Epithelial cell of esophagus (primary cell): ENCODE measurements at regions not wholly inside any gene's neighbourhood (a gene's known extent, or its start where the extent isn't known, plus 50 kb on each side); places are given as distances from the start of the nearest gene placed in this dataset.
"Not testable (repeated sequence)": the region's sequence is repeated elsewhere in the genome, so short reads cannot be mapped to it uniquely, and the experiment has no call there.

Source experiments
- DNase-seq: peaks from one replicate; pipeline ENCODE4 v3.0.0; 2010; ENCODE audit warnings: low read depth
- H3K4me3 ChIP-seq: 2 replicates; pipeline ENCODE4 v1.5.1; 2011; ENCODE audit warnings: mild to moderate bottlenecking, low read length, control low read depth
- TF ChIP-seq, protein P1 (sequence below): IDR thresholded peaks from 2 replicates; pipeline ENCODE4 v1.5.1; 2011; ENCODE audit warnings: low read depth, mild to moderate bottlenecking, low read length, control low read depth, inconsistent platforms; ENCODE audit not compliant: insufficient read depth; ENCODE audit errors: missing control alignments

DNA sequence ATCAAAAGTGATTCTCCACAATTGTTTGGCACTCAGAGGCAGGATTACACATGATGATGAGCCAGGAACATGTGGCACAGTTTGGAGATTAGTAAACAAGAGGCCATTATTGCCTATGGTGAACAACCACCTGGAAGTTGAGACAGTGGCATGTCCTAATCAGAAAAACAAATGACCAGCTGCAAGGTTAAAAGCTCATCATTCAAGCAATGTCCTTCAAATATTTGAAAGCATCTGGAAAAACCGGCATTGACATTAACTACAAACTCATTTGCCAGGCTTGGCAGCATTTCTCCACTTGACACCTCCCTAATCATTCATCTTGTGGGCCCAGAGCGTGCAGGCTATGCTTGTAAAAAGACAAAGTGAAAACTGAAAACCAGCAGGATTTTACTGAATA lies 80.6 kb upstream of the MEGF10 start:
- TF ChIP-seq, protein P1, sequence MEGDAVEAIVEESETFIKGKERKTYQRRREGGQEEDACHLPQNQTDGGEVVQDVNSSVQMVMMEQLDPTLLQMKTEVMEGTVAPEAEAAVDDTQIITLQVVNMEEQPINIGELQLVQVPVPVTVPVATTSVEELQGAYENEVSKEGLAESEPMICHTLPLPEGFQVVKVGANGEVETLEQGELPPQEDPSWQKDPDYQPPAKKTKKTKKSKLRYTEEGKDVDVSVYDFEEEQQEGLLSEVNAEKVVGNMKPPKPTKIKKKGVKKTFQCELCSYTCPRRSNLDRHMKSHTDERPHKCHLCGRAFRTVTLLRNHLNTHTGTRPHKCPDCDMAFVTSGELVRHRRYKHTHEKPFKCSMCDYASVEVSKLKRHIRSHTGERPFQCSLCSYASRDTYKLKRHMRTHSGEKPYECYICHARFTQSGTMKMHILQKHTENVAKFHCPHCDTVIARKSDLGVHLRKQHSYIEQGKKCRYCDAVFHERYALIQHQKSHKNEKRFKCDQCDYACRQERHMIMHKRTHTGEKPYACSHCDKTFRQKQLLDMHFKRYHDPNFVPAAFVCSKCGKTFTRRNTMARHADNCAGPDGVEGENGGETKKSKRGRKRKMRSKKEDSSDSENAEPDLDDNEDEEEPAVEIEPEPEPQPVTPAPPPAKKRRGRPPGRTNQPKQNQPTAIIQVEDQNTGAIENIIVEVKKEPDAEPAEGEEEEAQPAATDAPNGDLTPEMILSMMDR, result no peak
- H3K4me3 ChIP-seq, result no peak overlapping the region
- DNase-seq, result peak; percentile 38

DNA sequence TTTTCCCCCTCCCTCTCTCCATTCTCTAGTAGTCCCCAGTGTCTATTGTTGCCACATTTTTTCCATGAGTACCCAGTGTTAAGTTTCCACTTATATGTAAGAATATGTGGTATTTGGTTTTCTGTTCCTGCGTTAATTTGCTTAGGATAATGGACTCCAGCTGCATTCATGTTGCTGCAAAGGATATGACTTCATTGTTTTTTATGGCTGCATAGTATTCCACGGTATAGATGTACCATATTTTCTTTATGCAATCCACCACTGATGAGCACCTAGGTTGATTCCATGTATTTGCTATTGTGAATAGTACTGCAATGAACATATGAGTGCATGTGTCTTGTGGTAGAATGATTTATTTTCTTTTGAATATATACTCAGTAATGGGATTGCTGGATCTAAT lies 77.4 kb upstream of the MEGF10 start:
- DNase-seq, result no peak
- TF ChIP-seq, protein P1, result no peak
- H3K4me3 ChIP-seq, result no peak overlapping the region

DNA sequence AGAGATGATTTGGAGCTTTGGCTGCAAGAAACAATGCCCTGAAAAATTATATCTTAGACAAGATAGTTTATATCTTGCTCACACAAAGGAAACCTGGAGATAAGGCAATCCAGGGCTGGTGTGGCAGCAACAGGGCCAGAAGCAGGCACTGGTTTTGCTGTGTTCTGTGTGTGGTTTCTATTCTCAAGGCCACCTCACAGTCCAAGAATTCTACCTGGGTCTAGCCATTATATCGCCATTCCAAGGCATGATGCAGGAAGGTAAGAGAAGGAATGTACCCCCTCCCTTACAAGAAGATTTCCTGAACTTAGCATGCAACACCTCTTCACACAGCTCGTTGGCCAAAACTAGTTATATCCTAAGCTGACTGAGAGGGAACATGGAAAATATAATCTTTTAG lies 74.5 kb upstream of the MEGF10 start:
- TF ChIP-seq, protein P1, result no peak
- H3K4me3 ChIP-seq, result no peak overlapping the region
- DNase-seq, result no peak

DNA sequence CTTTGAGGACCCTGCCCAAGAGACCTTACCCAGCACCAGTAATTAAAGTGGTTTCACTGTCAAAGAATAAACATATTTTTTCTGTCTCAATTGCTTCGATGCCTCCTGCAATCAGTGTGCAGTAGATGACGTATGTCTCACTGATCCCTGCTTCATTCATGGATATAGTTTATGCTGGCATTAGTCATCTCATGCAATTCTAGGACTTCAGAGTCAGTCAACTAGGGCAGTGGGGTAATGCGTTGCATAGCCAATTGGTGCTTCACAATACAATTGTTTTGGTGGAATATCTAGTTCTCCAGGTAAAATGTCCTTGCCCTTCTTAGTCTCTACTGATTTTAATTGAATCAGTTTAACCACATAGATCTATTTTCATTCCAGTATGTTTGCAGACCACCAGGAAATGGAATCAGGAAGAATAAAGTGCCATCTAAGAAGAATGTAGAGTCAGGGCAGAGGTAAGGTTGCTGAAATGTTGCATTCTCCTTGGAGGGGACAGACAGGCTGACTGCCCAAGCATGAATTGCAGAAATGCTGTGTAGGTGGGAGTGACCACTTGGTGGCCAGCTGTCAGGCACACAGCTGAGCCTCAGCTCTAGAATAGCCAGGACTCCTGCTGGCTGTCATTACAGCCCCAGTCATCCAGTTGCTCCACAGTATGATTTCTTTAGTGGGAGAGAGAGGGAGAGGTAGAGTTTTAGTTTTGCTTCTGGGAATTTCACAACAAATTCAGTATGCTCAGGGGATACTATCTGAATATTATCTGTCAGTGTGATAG lies 73.5 kb upstream of the MEGF10 start:
- DNase-seq, result peak; percentile 41
- no peak overlapping the region for H3K4me3 ChIP-seq
- TF ChIP-seq, protein P1, result no peak

DNA sequence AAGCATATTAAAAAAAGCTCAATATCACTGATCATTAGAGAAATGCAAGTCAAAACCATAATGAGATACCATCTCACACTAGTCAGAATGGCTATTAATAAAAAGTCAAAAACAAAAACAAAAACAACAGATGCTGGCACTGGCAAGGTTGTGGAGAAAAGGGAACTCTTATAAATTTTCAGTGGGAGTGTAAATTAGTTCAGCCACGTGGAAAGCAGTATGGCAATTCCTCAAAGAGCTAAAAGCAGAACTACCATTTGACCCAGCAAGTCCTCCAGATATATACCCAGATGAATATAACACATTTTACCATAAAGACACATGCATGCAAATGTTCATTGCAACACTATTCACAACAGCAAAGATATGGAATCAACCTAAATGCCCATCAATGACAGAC lies 68.7 kb upstream of the MEGF10 start:
- not testable (repeated sequence) for H3K4me3 ChIP-seq, DNase-seq

DNA sequence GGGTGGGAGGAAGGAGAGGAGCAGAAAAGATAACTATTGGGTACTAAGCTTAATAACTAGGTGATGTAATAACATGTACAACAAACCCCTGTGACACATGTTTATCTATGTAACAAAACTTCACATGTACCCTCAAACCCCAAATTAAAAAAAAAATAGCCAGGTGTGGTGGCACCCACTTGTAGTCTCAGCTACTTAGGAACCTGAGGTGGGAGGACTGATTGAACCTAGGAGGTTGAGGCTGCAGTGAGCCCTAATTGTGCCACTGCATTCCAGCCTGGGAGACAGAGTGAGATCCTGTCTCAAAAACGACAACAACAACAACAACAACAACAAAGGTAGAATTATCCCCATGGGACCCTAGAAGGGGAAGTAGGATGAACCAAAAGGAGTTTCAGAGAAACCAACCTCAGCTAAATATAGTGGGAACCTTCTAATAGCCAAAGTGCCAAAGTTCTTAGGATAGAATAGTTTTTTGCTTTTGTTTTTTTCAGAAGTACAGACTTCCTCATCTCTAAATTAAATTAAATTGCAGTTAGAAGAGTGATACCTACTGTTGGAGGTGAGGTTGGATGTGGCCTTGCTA lies 67.9 kb upstream of the MEGF10 start:
- not testable (repeated sequence) for DNase-seq, H3K4me3 ChIP-seq

DNA sequence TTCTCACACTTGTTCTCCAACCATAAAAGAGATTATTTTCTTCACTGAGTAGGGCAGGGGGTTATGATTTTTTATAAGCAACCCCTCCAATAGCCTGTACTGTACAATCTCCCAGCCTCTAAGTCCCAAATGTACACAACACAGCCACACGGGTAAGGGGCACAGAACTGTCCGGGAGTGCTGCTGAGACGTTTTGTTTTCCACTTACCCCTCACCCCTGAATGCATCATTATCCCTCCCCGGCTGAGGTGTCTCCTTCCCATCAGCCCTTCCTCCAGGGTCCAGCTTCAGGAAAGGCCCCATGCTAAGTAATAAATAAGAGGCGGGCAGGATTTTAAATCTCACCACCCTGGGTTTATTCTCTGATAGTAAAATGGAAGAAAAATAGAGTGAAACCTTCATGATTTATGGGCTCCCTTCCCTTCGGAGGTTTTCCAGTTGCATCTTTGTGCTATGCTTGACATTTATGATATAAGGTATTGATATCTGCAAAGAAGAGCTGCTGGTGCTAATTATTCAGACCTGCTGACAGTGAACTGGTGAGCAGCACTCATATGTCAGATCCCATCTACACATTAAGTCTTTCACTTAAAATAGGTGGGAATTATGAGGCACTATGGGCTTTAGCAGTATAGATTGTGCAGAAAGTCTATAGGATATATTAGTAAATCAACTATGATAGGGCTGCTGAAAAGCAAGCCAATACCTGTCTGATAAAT lies 67.2 kb upstream of the MEGF10 start:
- DNase-seq, result no peak
- TF ChIP-seq, protein P1, result no peak
- H3K4me3 ChIP-seq, result no peak overlapping the region
